Mesenchymal stem cell (in vitro differentiated cells and primary cell): ENCODE measurements at regions not wholly inside any gene's neighbourhood (a gene's known extent, or its start where the extent isn't known, plus 50 kb on each side); places are given as distances from the start of the nearest gene placed in this dataset.

Experiments
- DNase-seq: peaks from one replicate; pipeline ENCODE4 v3.0.0-alpha.2; 2013
- H2AFZ ChIP-seq: one replicate; pipeline ENCODE4 v1.6.1; 2013; ENCODE audit warnings: low read depth, mild to moderate bottlenecking, control low read depth, inconsistent platforms, low read length, moderate library complexity
- H2AK5ac ChIP-seq: 2 replicates; pipeline ENCODE4 v1.6.1; 2013; ENCODE audit warnings: low read length, moderate library complexity, mild to moderate bottlenecking, inconsistent platforms; ENCODE audit not compliant: severe bottlenecking
- H2BK120ac ChIP-seq: one replicate; pipeline ENCODE4 v1.6.1; 2013; ENCODE audit warnings: low read depth, mild to moderate bottlenecking, inconsistent platforms, low read length, moderate library complexity
- H2BK12ac ChIP-seq, 2 experiments: one replicate each; pipeline ENCODE4 v1.6.1; 2013; ENCODE audit warnings: inconsistent platforms in 2 of 2, low read length in 2 of 2, mild to moderate bottlenecking in 2 of 2, moderate library complexity in 2 of 2, control low read depth in 1 of 2
- H2BK15ac ChIP-seq: one replicate; pipeline ENCODE4 v1.6.1; 2013; ENCODE audit warnings: mild to moderate bottlenecking, low read depth, inconsistent platforms; ENCODE audit not compliant: poor library complexity, severe bottlenecking
- H2BK5ac ChIP-seq: 2 replicates; pipeline ENCODE4 v1.6.1; 2013; ENCODE audit warnings: low read depth, mild to moderate bottlenecking, low read length, control low read depth, inconsistent platforms; ENCODE audit not compliant: poor library complexity, severe bottlenecking
- H3K14ac ChIP-seq, 2 experiments: one replicate each; pipeline ENCODE4 v1.6.1; 2013; ENCODE audit warnings: inconsistent platforms in 2 of 2, low read length in 2 of 2, control low read depth in 1 of 2, mild to moderate bottlenecking in 1 of 2, moderate library complexity in 1 of 2
- H3K18ac ChIP-seq, 2 experiments: one replicate each; pipeline ENCODE4 v1.6.1; 2013; ENCODE audit warnings: inconsistent platforms in 2 of 2, low read length in 2 of 2, control low read depth in 1 of 2, low read depth in 1 of 2, mild to moderate bottlenecking in 1 of 2
- H3K23ac ChIP-seq, 2 experiments: one replicate each; pipeline ENCODE4 v1.6.1; 2013; ENCODE audit warnings: inconsistent platforms in 2 of 2, low read length in 2 of 2, mild to moderate bottlenecking in 2 of 2, moderate library complexity in 2 of 2, control low read depth in 1 of 2
- H3K27ac ChIP-seq: 2 replicates; pipeline ENCODE4 v1.5.1; 2013; ENCODE audit warnings: mild to moderate bottlenecking, moderate library complexity, low read length, control low read depth, inconsistent platforms; ENCODE audit not compliant: poor library complexity, severe bottlenecking
- H3K27me3 ChIP-seq, 2 experiments: 2 replicates each; pipeline versions ENCODE4 v1.6.1 to v1.7.0; 2013; ENCODE audit warnings: low read length in 2 of 2, mild to moderate bottlenecking in 2 of 2, moderate library complexity in 2 of 2, control low read depth in 1 of 2, inconsistent platforms in 1 of 2; ENCODE audit not compliant: control insufficient read depth in 1 of 2, insufficient read depth in 1 of 2
- H3K36me3 ChIP-seq, 2 experiments: 2 replicates each; pipeline versions ENCODE4 v1.6.1 to v1.7.0; 2013; ENCODE audit warnings: low read length in 2 of 2, control low read depth in 1 of 2, inconsistent platforms in 1 of 2, low read depth in 1 of 2, mild to moderate bottlenecking in 1 of 2; ENCODE audit not compliant: insufficient read depth in 2 of 2, control insufficient read depth in 1 of 2
- H3K4ac ChIP-seq, 2 experiments: one replicate each; pipeline ENCODE4 v1.6.1; 2013; ENCODE audit warnings: inconsistent platforms in 2 of 2, low read length in 2 of 2, mild to moderate bottlenecking in 2 of 2, moderate library complexity in 2 of 2, control low read depth in 1 of 2, low read depth in 1 of 2
- H3K4me1 ChIP-seq: 2 replicates; pipeline ENCODE4 v1.6.1; 2013; ENCODE audit warnings: low read depth, low read length, control low read depth; ENCODE audit not compliant: control insufficient read depth, insufficient read depth
- H3K4me2 ChIP-seq: 2 replicates; pipeline ENCODE4 v1.6.1; 2013; ENCODE audit warnings: low read length, mild to moderate bottlenecking, inconsistent platforms; ENCODE audit not compliant: poor library complexity, severe bottlenecking
- H3K4me3 ChIP-seq, 2 experiments: 2 replicates each; pipeline versions ENCODE4 v1.5.1 to v1.7.0; 2013; ENCODE audit warnings: low read length in 2 of 2, mild to moderate bottlenecking in 2 of 2, control low read depth in 1 of 2, low read depth in 1 of 2; ENCODE audit not compliant: insufficient read depth in 1 of 2
- H3K79me1 ChIP-seq: replicated peaks from 2 replicates; pipeline ENCODE4 v1.6.1; 2013; ENCODE audit warnings: mild to moderate bottlenecking, control low read depth, low read length, inconsistent platforms; ENCODE audit not compliant: poor library complexity, severe bottlenecking
- H3K9ac ChIP-seq: 2 replicates; pipeline ENCODE4 v1.7.0; 2013; ENCODE audit warnings: mild to moderate bottlenecking, low read length, moderate library complexity
- H3K9me3 ChIP-seq: 2 replicates; pipeline ENCODE4 v1.7.0; 2013; ENCODE audit warnings: mild to moderate bottlenecking, low read length; ENCODE audit not compliant: control insufficient read depth
- H4K8ac ChIP-seq: one replicate; pipeline ENCODE4 v1.6.1; 2013; ENCODE audit warnings: inconsistent platforms, mild to moderate bottlenecking, low read length, moderate library complexity
- H4K91ac ChIP-seq: one replicate; pipeline ENCODE4 v1.6.1; 2013; ENCODE audit warnings: mild to moderate bottlenecking, low read length, inconsistent platforms
- WGBS: methylation state at CpG from one replicate; pipeline ENCODE4 v1.1.7; 2013; ENCODE audit warnings: mixed read lengths; 5-methylcytosine and 5-hydroxymethylcytosine counted together

DNA sequence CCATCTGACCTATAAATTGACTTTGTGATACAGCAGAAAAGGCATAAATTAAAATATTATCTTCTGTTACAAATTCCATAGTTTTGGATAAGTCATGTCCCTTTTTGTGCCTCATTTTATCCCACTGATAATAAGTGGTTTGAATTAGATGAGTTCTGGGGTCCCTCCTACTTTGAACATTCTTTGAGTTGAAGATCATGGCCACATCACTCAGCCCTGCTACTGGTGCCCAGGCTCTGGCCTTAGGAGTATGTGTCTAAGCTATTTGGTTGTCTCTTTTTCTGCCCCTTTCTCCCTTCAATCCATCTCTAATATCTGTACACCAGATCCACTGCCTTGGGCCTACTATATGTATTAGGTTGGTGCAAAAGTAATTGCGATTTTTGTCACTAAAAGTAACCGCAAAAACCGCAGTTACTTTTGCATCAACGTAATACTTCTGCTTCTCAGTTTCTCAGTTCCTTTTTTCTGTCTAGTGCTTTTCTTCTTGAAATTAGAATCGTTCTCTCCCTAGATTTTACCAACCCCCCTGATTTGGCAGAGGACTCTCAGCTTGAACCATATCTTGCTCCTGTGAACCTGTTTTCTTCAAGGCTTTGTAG lies 362.5 kb upstream of the TNP1 start:
- peak overlapping the region; percentile 59 to 65 for H3K18ac ChIP-seq
- WGBS = 88% methylated on average over 5 of the region's 5 CpGs
- H3K9ac ChIP-seq = peak overlapping the region; percentile 31
- no peak overlapping the region for H2AFZ ChIP-seq
- H3K4me2 ChIP-seq = no peak overlapping the region
- H3K4ac ChIP-seq = peak overlapping the region in 1 of 2 experiments; percentile 69
- no peaks in the 10 kb centered on the region for H3K79me1 ChIP-seq
- H4K91ac ChIP-seq = no peak overlapping the region
- no peaks in the 10 kb centered on the region for H3K27me3 ChIP-seq
- no peak overlapping the region for H2BK15ac ChIP-seq
- H3K9me3 ChIP-seq = no peaks in the 10 kb centered on the region
- H4K8ac ChIP-seq = no peak overlapping the region
- no peak overlapping the region for H3K27ac ChIP-seq
- H3K4me1 ChIP-seq = no peaks in the 10 kb centered on the region
- no peak for DNase-seq
- no peak overlapping the region for H3K4me3 ChIP-seq
- no peaks in the 10 kb centered on the region for H3K36me3 ChIP-seq
- H2BK120ac ChIP-seq = no peak overlapping the region
- no peak overlapping the region for H3K14ac ChIP-seq
- peak overlapping the region; percentile 25 for H2AK5ac ChIP-seq
- H3K23ac ChIP-seq = no peak overlapping the region
- no peak overlapping the region for H2BK5ac ChIP-seq
- H2BK12ac ChIP-seq = peak overlapping the region in 1 of 2 experiments; percentile 42

DNA sequence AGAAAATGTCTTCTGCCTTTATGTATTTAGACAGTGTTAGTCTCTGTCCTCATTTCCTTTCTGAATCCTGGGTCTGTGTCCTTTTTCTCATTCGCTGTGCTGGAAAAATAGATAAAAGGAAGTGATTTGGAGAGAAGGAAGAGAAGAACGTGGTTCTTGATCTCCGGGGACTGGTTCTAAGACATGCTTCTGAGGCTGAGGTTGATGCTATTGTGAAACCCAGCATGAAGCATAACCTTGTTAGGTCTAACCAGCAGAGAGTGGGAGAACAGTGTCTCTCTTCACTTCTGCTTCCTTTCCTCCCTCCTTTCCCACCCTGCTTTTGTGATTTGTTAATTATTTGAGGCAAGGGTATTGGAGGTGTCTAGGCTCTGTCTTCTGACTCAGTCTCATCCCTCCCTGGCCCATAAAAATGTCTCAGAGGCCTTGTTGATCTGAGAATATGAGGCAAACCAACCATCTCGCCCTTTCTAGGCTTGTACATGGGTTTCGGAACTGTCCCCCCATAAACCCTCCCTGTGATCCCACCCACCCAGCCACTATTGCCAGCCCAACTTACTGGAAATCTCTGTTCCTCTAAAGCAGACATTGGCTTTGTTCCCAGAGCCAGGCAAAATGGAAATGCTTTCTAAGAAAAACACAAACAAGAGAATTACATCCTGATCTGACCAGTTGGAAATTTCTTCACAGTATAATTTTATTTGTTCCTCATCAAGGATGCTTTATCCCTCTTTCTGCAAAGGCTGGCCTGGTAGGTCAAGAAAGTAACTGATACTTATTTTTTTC lies 360.6 kb upstream of the TNP1 start:
- Histone ChIP-seq H3K9me3 (no peaks in the 10 kb centered on the region), H3K4me3 (no peak overlapping the region)

DNA sequence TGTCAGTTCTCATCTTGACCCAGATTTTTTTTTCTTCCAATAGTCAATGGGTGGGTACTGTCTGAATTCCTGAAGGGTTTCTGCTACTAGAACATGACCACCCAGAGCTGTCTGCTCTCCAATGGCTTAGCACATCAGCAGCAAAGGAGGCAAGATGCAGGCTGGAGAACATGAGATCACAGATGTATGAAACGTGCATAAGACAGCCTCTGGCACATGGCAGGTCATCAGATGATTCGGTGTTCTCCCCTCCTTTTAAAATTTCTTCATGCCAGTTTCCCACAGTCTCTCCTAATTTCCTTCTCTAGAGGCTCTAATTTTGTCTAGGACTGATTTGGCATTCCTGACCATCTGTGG lies 359.3 kb upstream of the TNP1 start:
- Histone ChIP-seq H2BK5ac (no peak overlapping the region), H3K18ac (peak overlapping the region in 1 of 2 experiments; percentile 58), H3K23ac (no peak overlapping the region), H2BK15ac (no peak overlapping the region), H2AK5ac (no peak overlapping the region), H3K4me3 (no peak overlapping the region), H3K4ac (peak overlapping the region in 1 of 2 experiments; percentile 2), H4K8ac (no peak overlapping the region), H3K4me2 (no peak overlapping the region), H2BK120ac (no peak overlapping the region), H3K79me1 (no peaks in the 10 kb centered on the region), H3K27me3 (no peaks in the 10 kb centered on the region), H3K14ac (no peak overlapping the region), H3K9ac (no peak overlapping the region), H4K91ac (no peak overlapping the region), H3K36me3 (no peaks in the 10 kb centered on the region), H2AFZ (no peak overlapping the region), H3K27ac (no peak overlapping the region), H2BK12ac (peak overlapping the region; percentile 94 to 97), H3K4me1 (no peaks in the 10 kb centered on the region), H3K9me3 (no peaks in the 10 kb centered on the region)
- 81% methylated on average over 2 of the region's 2 CpGs for WGBS
- no peak for DNase-seq

More for the DNA sequence above, 360.6 kb upstream of the TNP1 start:
- peak overlapping the region in 1 of 2 experiments; percentile 42 for H3K4ac ChIP-seq
- H3K18ac ChIP-seq = peak overlapping the region in 1 of 2 experiments; percentile 82
- no peaks in the 10 kb centered on the region for H3K36me3 ChIP-seq
- H3K27me3 ChIP-seq = no peaks in the 10 kb centered on the region
- H3K4me2 ChIP-seq = no peak overlapping the region
- H2BK15ac ChIP-seq = no peak overlapping the region
- H3K9ac ChIP-seq = no peak overlapping the region
- no peak for DNase-seq
- H2AFZ ChIP-seq = no peak overlapping the region
- no peak overlapping the region for H3K14ac ChIP-seq
- WGBS = 98% methylated on average over 5 of the region's 5 CpGs
- no peak overlapping the region for H2BK120ac ChIP-seq
- H2AK5ac ChIP-seq = no peak overlapping the region
- H3K4me1 ChIP-seq = no peaks in the 10 kb centered on the region
- H3K27ac ChIP-seq = no peak overlapping the region
- H2BK5ac ChIP-seq = no peak overlapping the region
- no peak overlapping the region for H4K8ac ChIP-seq
- H3K23ac ChIP-seq = no peak overlapping the region
- H4K91ac ChIP-seq = no peak overlapping the region
- H2BK12ac ChIP-seq = peak overlapping the region in 1 of 2 experiments; percentile 80
- no peaks in the 10 kb centered on the region for H3K79me1 ChIP-seq

DNA sequence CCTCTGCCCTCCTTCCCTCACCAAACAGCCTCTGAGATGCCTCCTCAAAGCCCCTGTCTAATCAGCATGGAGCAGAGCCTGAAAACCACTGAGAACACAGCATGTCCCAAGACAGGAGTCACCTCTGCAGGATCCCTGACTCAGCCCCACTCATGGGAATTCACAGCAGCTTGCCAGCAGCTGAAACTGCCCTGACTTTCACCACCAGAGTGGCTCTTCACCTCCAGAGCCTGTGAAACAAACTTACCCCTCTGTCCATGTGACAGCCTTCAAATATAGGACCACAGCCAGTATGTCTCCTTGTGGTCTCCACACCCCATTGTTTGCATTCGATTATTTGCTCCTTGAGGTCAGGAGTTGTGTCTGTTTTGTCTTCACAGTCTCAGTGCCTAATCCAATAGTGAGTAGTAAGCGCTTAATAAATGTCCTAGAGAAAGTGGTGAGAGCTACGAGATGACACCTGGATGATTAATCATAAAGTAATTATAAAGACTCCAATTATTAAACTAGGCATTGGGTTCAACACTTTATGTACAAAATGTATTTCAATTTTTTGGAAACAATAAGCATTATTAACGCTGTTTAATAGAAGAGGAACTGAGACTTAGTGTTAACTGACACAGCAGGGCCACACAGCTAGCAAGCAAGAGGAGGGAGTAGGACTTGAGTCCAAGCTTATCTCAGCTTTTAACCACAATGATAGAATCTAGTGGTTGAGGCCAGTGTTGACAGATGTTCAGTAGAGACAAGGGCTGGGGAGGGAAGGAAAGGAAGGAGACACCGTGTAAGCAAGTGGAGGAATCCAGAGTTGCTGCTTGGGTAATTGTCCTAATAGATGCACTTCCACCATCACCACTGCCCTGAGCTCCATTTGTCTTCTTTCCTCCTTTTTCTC lies 358.7 kb upstream of the TNP1 start:
- no peaks in the 10 kb centered on the region for H3K36me3 ChIP-seq
- no peaks in the 10 kb centered on the region for H3K4me1 ChIP-seq
- H3K9ac ChIP-seq = no peak overlapping the region
- peak overlapping the region; percentile 5 for H4K8ac ChIP-seq
- no peak overlapping the region for H3K4me2 ChIP-seq
- H3K23ac ChIP-seq = no peak overlapping the region
- H2AFZ ChIP-seq = no peak overlapping the region
- H3K18ac ChIP-seq = peak overlapping the region; percentile 7 to 48
- no peak overlapping the region for H2BK120ac ChIP-seq
- H4K91ac ChIP-seq = peak overlapping the region; percentile 34
- peak overlapping the region in 1 of 2 experiments; percentile 57 for H3K4ac ChIP-seq
- peak; percentile 88 for DNase-seq
- H3K9me3 ChIP-seq = no peaks in the 10 kb centered on the region
- H2AK5ac ChIP-seq = no peak overlapping the region
- H2BK15ac ChIP-seq = peak overlapping the region; percentile 44
- WGBS = 84% methylated on average over 3 of the region's 5 CpGs
- H3K79me1 ChIP-seq = no peaks in the 10 kb centered on the region
- H3K27me3 ChIP-seq = no peaks in the 10 kb centered on the region
- no peak overlapping the region for H3K14ac ChIP-seq
- peak overlapping the region; percentile 17 to 75 for H2BK12ac ChIP-seq
- H3K4me3 ChIP-seq = no peak overlapping the region
- no peak overlapping the region for H2BK5ac ChIP-seq
- H3K27ac ChIP-seq = no peak overlapping the region
